ENCODE measurements at regions not wholly inside any gene's neighbourhood (a gene's known extent, or its start where the extent isn't known, plus 50 kb on each side); places are given as distances from the start of the nearest gene placed in this dataset.
"Not testable (repeated sequence)": the region's sequence is repeated elsewhere in the genome, so short reads cannot be mapped to it uniquely, and the experiment has no call there.

- peak; percentile 35 for DNase-seq (ENCODE audit: low read depth)
Measured at GRCh38 chr13:86051134-86052103, 252.2 kb upstream of the SLITRK6 start.

- no peak for DNase-seq (ENCODE audit: low read depth)
Measured at GRCh38 chr13:86038490-86038889, 239.3 kb upstream of the SLITRK6 start.

- DNase-seq (ENCODE audit: low read depth): peak; percentile 33
Measured at GRCh38 chr13:86020351-86021002, 221.3 kb upstream of the SLITRK6 start.

- DNase-seq (ENCODE audit: low read depth): no peak
Measured at GRCh38 chr13:86006317-86006716, 207.1 kb upstream of the SLITRK6 start.

- DNase-seq (ENCODE audit: low read depth): no peak
Measured at GRCh38 chr13:86003029-86003428, 203.8 kb upstream of the SLITRK6 start.

- no peak for DNase-seq (ENCODE audit: low read depth)
Measured at GRCh38 chr13:86000546-86000945, 201.3 kb upstream of the SLITRK6 start.

- DNase-seq (ENCODE audit: low read depth): no peak
Measured at GRCh38 chr13:85997587-85997986, 198.4 kb upstream of the SLITRK6 start.

- DNase-seq (ENCODE audit: low read depth): no peak
Measured at GRCh38 chr13:85995788-85996418, 196.7 kb upstream of the SLITRK6 start.

- DNase-seq (ENCODE audit: low read depth): no peak
Measured at GRCh38 chr13:85993567-85993966, 194.3 kb upstream of the SLITRK6 start.

- DNase-seq (ENCODE audit: low read depth): no peak
Measured at GRCh38 chr13:85990397-85990796, 191.2 kb upstream of the SLITRK6 start.

GRCh38 chr13:85985797-85986196, 186.6 kb upstream of the SLITRK6 start:
- no peak for DNase-seq (ENCODE audit: low read depth)

- no peak for DNase-seq (ENCODE audit: low read depth)
Measured at GRCh38 chr13:85982102-85982501, 182.9 kb upstream of the SLITRK6 start.

- not testable (repeated sequence) for DNase-seq (ENCODE audit: low read depth)
Measured at GRCh38 chr13:85980447-85980846, 181.2 kb upstream of the SLITRK6 start.

GRCh38 chr13:85976242-85976641, 177.0 kb upstream of the SLITRK6 start:
- DNase-seq (ENCODE audit: low read depth): no peak

- DNase-seq (ENCODE audit: low read depth): no peak
Measured at GRCh38 chr13:85974608-85975366, 175.6 kb upstream of the SLITRK6 start.

GRCh38 chr13:85970727-85971126, 171.5 kb upstream of the SLITRK6 start:
- DNase-seq (ENCODE audit: low read depth): no peak

- DNase-seq (ENCODE audit: low read depth): no peak
Measured at GRCh38 chr13:85969331-85969730, 170.1 kb upstream of the SLITRK6 start.

GRCh38 chr13:85935868-85936467, 136.7 kb upstream of the SLITRK6 start:
- DNase-seq (ENCODE audit: low read depth): no peak

- no peak for DNase-seq (ENCODE audit: low read depth)
Measured at GRCh38 chr13:85930108-85930507, 130.9 kb upstream of the SLITRK6 start.

GRCh38 chr13:85910962-85911361, 111.7 kb upstream of the SLITRK6 start:
- no peak for DNase-seq (ENCODE audit: low read depth)

GRCh38 chr13:85900521-85900920, 101.3 kb upstream of the SLITRK6 start:
- DNase-seq (ENCODE audit: low read depth): no peak
